Gastroesophageal sphincter (tissue), 3 donors: ENCODE measurements at regions not wholly inside any gene's neighbourhood (a gene's known extent, or its start where the extent isn't known, plus 50 kb on each side); places are given as distances from the start of the nearest gene placed in this dataset.

Source experiments
- CTCF ChIP-seq, 4 experiments: fragments of 200-600 bp in 2 of 4; fragments of 450-650 bp in 2 of 4; sonication (generic) in 1 of 4; IDR thresholded peaks; one replicate each; pipeline ENCODE4 v1.5.1; 2017 to 2019; ENCODE audit warnings: antibody characterized with exemption in 4 of 4, mild to moderate bottlenecking in 2 of 4, moderate library complexity in 2 of 4
- POLR2AphosphoS5 ChIP-seq: sonication (generic); formaldehyde crosslinking; IDR thresholded peaks from one replicate; pipeline ENCODE4 v1.6.1; 2017; ENCODE audit warnings: antibody characterized with exemption

GRCh38 chr3:18085429-18085828, 339.7 kb downstream of the SATB1 start:
- TF ChIP-seq CTCF (IDR thresholded peaks at IDR 0.05) (no peak), POLR2AphosphoS5 (no peak)
